ENCODE measurements at regions not wholly inside any gene's neighbourhood (a gene's known extent, or its start where the extent isn't known, plus 50 kb on each side); places are given as distances from the start of the nearest gene placed in this dataset.

- Histone ChIP-seq H3K27me3 (ENCODE audit: control insufficient read depth in 1 of 2, insufficient read depth in 2 of 2, low read length in 2 of 2) (peaks cover 0 to 4% of the 10 kb centered on the region in 2 experiments), H3K4me1 (ENCODE audit: insufficient read depth, low read length) (no peaks in the 10 kb centered on the region), H3K36me3 (ENCODE audit: insufficient read depth, low read length) (no peaks in the 10 kb centered on the region), H3K4me3 (ENCODE audit: low read length) (no peak overlapping the region), H3K9me3 (ENCODE audit: control insufficient read depth in 1 of 2, insufficient read depth in 1 of 2, low read length in 2 of 2) (no peaks in the 10 kb centered on the region), H3K27ac (ENCODE audit: low read depth in 1 of 2, low read length in 2 of 2) (no peak overlapping the region)
- DNase-seq (no peak), ATAC-seq (ENCODE audit: poor library complexity) (no peak)
- Mint-ChIP-seq H3K9me3 (no peaks in the 10 kb centered on the region), H3K4me3 (no peak overlapping the region), H3K27me3 (peaks cover 20% of the 10 kb centered on the region), H3K36me3 (ENCODE audit: low read depth) (no peaks in the 10 kb centered on the region), H3K4me1 (ENCODE audit: low read depth) (no peaks in the 10 kb centered on the region), H3K27ac (no peak overlapping the region)
- intact Hi-C loops (cut with DNase I, micrococcal nuclease), result no loop called here
- TF ChIP-seq CTCF (IDR thresholded peaks at IDR 0.05), result no peak
- ChIA-PET POLR2A (no interaction called here), CTCF (no interaction called here)
Observed at GRCh38 chr6:105873211-105873704, 212.9 kb upstream of the PRDM1 start.

GRCh38 chr6:105872249-105872648 is 213.9 kb upstream of the PRDM1 start:
- Mint-ChIP-seq H3K27me3 (peaks cover 15% of the 10 kb centered on the region), H3K9me3 (no peaks in the 10 kb centered on the region), H3K4me1 (ENCODE audit: low read depth) (no peaks in the 10 kb centered on the region), H3K27ac (no peak overlapping the region), H3K36me3 (ENCODE audit: low read depth) (no peaks in the 10 kb centered on the region), H3K4me3 (no peak overlapping the region)
- peaks cover 0 to 4% of the 10 kb centered on the region in 2 experiments for H3K27me3 ChIP-seq (ENCODE audit: control insufficient read depth in 1 of 2, insufficient read depth in 2 of 2, low read length in 2 of 2)
- DNase-seq (peak in 2 of 14 experiments; percentile 65 to 74), ATAC-seq (ENCODE audit: poor library complexity) (no peak)
- no peaks in the 10 kb centered on the region for H3K9me3 ChIP-seq (ENCODE audit: control insufficient read depth in 1 of 2, insufficient read depth in 1 of 2, low read length in 2 of 2)
- ChIA-PET CTCF (no interaction called here), POLR2A (no interaction called here)
- no peak overlapping the region for H3K4me3 ChIP-seq (ENCODE audit: low read length)
- TF ChIP-seq CTCF (IDR thresholded peaks at IDR 0.05), result no peak
- no peaks in the 10 kb centered on the region for H3K36me3 ChIP-seq (ENCODE audit: insufficient read depth, low read length)
- H3K27ac ChIP-seq (ENCODE audit: low read depth in 1 of 2, low read length in 2 of 2), result no peak overlapping the region
- intact Hi-C loops (cut with DNase I, micrococcal nuclease), result no loop called here
- H3K4me1 ChIP-seq (ENCODE audit: insufficient read depth, low read length), result no peaks in the 10 kb centered on the region

DNA sequence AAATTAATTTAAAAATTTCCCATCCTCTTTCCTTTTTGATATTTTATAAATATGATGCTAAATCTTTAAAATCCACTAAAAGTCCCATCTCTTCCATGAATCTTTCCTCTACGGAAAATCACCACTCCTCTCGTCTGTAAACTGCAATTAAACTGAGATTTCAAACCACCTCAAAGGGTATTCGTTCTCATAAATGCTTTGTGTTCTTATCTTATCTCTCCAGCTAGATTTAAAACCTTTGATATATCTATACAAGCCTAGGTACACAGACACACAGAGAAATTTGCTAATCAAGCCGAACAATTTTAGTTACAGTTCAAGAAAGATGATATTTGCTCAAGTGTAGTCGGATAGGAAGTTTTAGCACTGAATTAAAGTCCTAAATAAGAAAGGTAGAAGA is 214.6 kb upstream of the PRDM1 start:
- Histone ChIP-seq H3K27ac (ENCODE audit: low read depth in 1 of 2, low read length in 2 of 2) (no peak overlapping the region), H3K36me3 (ENCODE audit: insufficient read depth, low read length) (no peaks in the 10 kb centered on the region), H3K27me3 (ENCODE audit: control insufficient read depth in 1 of 2, insufficient read depth in 2 of 2, low read length in 2 of 2) (peaks cover 0 to 4% of the 10 kb centered on the region in 2 experiments), H3K4me3 (ENCODE audit: low read length) (no peak overlapping the region), H3K9me3 (ENCODE audit: control insufficient read depth in 1 of 2, insufficient read depth in 1 of 2, low read length in 2 of 2) (no peaks in the 10 kb centered on the region), H3K4me1 (ENCODE audit: insufficient read depth, low read length) (no peaks in the 10 kb centered on the region)
- Mint-ChIP-seq H3K27ac (no peak overlapping the region), H3K27me3 (peaks cover 12% of the 10 kb centered on the region), H3K9me3 (no peaks in the 10 kb centered on the region), H3K4me3 (no peak overlapping the region), H3K4me1 (ENCODE audit: low read depth) (no peaks in the 10 kb centered on the region), H3K36me3 (ENCODE audit: low read depth) (no peaks in the 10 kb centered on the region)
- TF ChIP-seq CTCF (IDR thresholded peaks at IDR 0.05), result no peak
- intact Hi-C loops (cut with DNase I, micrococcal nuclease), result no loop called here
- POLR2A ChIA-PET, result no interaction called here
- CTCF ChIA-PET, result no interaction called here
- ATAC-seq (ENCODE audit: poor library complexity) (no peak), DNase-seq (no peak)
